ENCODE measurements at regions not wholly inside any gene's neighbourhood (a gene's known extent, or its start where the extent isn't known, plus 50 kb on each side); places are given as distances from the start of the nearest gene placed in this dataset.

GRCh38 chr3:135632556-135633065 is 332.9 kb upstream of the PPP2R3A start:
- TF ChIP-seq, protein P1, sequence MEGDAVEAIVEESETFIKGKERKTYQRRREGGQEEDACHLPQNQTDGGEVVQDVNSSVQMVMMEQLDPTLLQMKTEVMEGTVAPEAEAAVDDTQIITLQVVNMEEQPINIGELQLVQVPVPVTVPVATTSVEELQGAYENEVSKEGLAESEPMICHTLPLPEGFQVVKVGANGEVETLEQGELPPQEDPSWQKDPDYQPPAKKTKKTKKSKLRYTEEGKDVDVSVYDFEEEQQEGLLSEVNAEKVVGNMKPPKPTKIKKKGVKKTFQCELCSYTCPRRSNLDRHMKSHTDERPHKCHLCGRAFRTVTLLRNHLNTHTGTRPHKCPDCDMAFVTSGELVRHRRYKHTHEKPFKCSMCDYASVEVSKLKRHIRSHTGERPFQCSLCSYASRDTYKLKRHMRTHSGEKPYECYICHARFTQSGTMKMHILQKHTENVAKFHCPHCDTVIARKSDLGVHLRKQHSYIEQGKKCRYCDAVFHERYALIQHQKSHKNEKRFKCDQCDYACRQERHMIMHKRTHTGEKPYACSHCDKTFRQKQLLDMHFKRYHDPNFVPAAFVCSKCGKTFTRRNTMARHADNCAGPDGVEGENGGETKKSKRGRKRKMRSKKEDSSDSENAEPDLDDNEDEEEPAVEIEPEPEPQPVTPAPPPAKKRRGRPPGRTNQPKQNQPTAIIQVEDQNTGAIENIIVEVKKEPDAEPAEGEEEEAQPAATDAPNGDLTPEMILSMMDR (IDR thresholded peaks at IDR 0.05; ENCODE audit: low read depth, low read length, missing control alignments): no peak
- H3K4me3 ChIP-seq (ENCODE audit: low read depth, low read length): no peak overlapping the region
- DNase-seq (ENCODE audit: low read depth): no peak

- TF ChIP-seq, protein P1 (IDR thresholded peaks at IDR 0.05; ENCODE audit: low read depth, low read length, missing control alignments): no peak
- H3K4me3 ChIP-seq (ENCODE audit: low read depth, low read length): no peak overlapping the region
- no peak for DNase-seq (ENCODE audit: low read depth)
Observed at GRCh38 chr3:135633078-135633477, 332.4 kb upstream of the PPP2R3A start.

DNA sequence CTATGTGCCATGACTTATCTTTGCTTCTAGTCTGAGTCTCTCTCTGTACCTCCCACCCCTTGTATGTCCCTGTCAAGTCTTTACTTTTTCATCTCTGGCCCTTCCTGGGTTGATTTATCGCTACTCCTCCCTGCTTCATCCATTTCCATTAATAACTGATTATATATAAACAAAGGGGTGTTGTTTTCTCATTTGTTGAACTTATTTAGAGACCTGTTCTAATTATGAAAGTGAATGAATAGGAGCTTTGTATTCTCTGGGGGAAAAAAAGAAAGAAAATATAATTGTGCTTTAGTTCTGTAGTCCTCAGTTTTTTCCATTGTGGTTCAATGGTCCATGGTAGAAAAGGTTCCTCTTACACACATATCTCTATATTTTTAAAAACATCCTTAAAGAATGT is 328.9 kb upstream of the PPP2R3A start:
- TF ChIP-seq, protein P1 (IDR thresholded peaks at IDR 0.05; ENCODE audit: low read depth, low read length, missing control alignments): no peak
- no peak overlapping the region for H3K4me3 ChIP-seq (ENCODE audit: low read depth, low read length)
- no peak for DNase-seq (ENCODE audit: low read depth)

DNA sequence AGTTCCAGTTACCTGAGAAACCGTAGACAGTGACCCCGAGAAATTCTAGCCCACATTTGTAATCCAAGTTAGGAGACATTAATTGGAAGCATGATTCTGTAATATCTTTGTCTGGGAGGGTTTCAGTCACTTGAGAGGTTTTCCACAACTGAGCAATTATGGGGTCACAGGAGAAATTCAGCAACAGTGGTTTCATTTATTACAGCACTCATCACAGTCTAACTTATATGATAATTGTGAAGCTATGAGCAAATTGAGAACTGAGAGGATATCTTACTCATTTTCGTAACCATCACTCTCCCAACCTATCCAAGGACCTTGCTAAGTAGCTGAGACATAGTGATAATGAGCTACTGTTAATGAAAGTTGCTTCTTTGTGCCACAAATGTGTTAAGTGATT is 328.5 kb upstream of the PPP2R3A start:
- H3K4me3 ChIP-seq (ENCODE audit: low read depth, low read length): no peak overlapping the region
- DNase-seq (ENCODE audit: low read depth): no peak
- TF ChIP-seq, protein P1 (IDR thresholded peaks at IDR 0.05; ENCODE audit: low read depth, low read length, missing control alignments): no peak

DNA sequence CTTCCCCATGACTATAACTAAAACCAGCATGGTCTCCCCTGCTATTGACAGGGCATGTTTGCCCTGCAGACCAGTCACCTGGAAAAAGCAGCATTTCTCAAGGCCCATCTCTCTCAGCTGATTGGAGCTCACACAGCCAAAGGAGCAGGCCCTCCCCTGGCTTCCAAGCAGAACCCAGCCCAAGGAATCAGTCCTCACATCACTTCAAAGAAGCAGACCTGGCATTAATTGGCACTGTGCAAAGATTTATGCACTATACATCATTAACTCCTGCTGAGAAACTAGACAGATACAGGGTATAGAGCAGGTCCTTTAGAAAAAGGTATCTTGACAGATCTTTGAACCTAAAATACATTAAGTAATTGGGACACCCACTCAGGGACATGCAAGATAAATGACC is 323.8 kb upstream of the PPP2R3A start:
- TF ChIP-seq, protein P1 (IDR thresholded peaks at IDR 0.05; ENCODE audit: low read depth, low read length, missing control alignments): no peak
- no peak for DNase-seq (ENCODE audit: low read depth)

DNA sequence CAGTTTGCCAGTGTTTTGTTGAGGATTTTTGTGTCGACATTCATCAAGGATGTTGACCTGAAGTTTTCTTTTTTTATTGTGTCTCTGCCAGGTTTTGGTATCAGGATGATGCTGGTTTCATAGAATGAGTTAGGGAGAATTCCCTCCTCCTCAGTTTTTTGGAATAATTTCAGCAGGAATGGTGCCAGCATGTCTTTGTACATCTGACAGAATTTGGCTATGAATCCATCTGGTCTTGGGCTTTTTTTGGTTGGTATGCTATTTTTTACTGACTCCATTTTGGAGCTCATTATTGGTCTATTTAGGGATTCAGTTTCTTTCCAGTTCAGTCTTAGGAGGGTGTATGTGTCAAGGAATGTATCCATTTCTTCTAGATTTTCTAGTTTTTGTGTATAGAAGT is 320.0 kb upstream of the PPP2R3A start:
- no peak for DNase-seq (ENCODE audit: low read depth)
- TF ChIP-seq, protein P1 (IDR thresholded peaks at IDR 0.05; ENCODE audit: low read depth, low read length, missing control alignments): no peak
- H3K4me3 ChIP-seq (ENCODE audit: low read depth, low read length): no peak overlapping the region

More for the DNA sequence above, 323.8 kb upstream of the PPP2R3A start:
- no peak overlapping the region for H3K4me3 ChIP-seq (ENCODE audit: low read depth, low read length)

- TF ChIP-seq, protein P1 (IDR thresholded peaks at IDR 0.05; ENCODE audit: low read depth, low read length, missing control alignments): no peak
Observed at GRCh38 chr3:135646873-135647272, 318.7 kb upstream of the PPP2R3A start.

More at GRCh38 chr3:135646873-135647272, 318.7 kb upstream of the PPP2R3A start:
- no peak for DNase-seq (ENCODE audit: low read depth)
- no peak overlapping the region for H3K4me3 ChIP-seq (ENCODE audit: low read depth, low read length)
